ENCODE measurements at regions not wholly inside any gene's neighbourhood (a gene's known extent, or its start where the extent isn't known, plus 50 kb on each side); places are given as distances from the start of the nearest gene placed in this dataset.

DNA sequence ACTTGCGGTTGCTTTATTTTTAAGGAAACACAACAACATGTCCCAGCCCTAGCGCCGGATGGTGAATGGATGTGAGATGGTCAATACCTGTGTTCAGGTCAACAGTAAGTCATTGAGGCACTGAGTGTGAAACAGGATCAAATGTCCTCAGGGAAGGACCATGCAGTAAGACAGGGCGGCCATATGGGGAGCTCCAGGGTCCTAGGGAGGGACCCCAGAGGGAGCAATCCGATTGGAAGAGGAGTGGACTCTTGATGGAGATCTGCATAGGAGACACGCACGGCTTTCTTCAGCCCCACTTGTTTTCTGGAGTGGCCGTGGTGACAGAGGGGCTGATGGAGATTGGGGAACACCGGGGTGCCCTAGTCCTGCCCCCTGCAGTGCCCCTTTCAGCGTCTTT is 423.8 kb upstream of the MKI67 start:
- TF ChIP-seq POLR2A (IDR thresholded peaks at IDR 0.05): no peak
- TF ChIP-seq, protein P1, sequence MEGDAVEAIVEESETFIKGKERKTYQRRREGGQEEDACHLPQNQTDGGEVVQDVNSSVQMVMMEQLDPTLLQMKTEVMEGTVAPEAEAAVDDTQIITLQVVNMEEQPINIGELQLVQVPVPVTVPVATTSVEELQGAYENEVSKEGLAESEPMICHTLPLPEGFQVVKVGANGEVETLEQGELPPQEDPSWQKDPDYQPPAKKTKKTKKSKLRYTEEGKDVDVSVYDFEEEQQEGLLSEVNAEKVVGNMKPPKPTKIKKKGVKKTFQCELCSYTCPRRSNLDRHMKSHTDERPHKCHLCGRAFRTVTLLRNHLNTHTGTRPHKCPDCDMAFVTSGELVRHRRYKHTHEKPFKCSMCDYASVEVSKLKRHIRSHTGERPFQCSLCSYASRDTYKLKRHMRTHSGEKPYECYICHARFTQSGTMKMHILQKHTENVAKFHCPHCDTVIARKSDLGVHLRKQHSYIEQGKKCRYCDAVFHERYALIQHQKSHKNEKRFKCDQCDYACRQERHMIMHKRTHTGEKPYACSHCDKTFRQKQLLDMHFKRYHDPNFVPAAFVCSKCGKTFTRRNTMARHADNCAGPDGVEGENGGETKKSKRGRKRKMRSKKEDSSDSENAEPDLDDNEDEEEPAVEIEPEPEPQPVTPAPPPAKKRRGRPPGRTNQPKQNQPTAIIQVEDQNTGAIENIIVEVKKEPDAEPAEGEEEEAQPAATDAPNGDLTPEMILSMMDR (IDR thresholded peaks at IDR 0.05): no peak
